Osteocyte (in vitro differentiated cells): ENCODE measurements at regions not wholly inside any gene's neighbourhood (a gene's known extent, or its start where the extent isn't known, plus 50 kb on each side); places are given as distances from the start of the nearest gene placed in this dataset.

Source experiments
- DNase-seq: peaks from one replicate; pipeline ENCODE4 v3.0.0; 2021; ENCODE audit warnings: mixed read lengths; ENCODE audit not compliant: unreplicated experiment; ENCODE audit errors: extremely low spot score
- H3K27ac Mint-ChIP-seq: one replicate; pipeline ENCODE4 v1.8.0; 2021; ENCODE audit warnings: mild to moderate bottlenecking, mixed read lengths; ENCODE audit not compliant: unreplicated experiment
- H3K27me3 Mint-ChIP-seq: one replicate; pipeline ENCODE4 v1.8.0; 2021; ENCODE audit warnings: mixed read lengths; ENCODE audit not compliant: unreplicated experiment
- H3K36me3 Mint-ChIP-seq: one replicate; pipeline ENCODE4 v1.8.0; 2021; ENCODE audit warnings: mixed read lengths; ENCODE audit not compliant: unreplicated experiment
- H3K4me1 Mint-ChIP-seq: one replicate; pipeline ENCODE4 v1.8.0; 2021; ENCODE audit warnings: mixed read lengths; ENCODE audit not compliant: unreplicated experiment
- H3K4me3 Mint-ChIP-seq: one replicate; pipeline ENCODE4 v1.8.0; 2021; ENCODE audit warnings: mild to moderate bottlenecking, moderate library complexity, mixed read lengths; ENCODE audit not compliant: unreplicated experiment
- H3K9me3 Mint-ChIP-seq: one replicate; pipeline ENCODE4 v1.8.0; 2021; ENCODE audit warnings: mixed read lengths; ENCODE audit not compliant: unreplicated experiment
- TF ChIP-seq, protein P1 (sequence below): fragments of 200-600 bp; sonication (generic); IDR thresholded peaks from 2 replicates; pipeline ENCODE4 v1.5.0; 2021; ENCODE audit warnings: antibody characterized with exemption, mild to moderate bottlenecking, moderate library complexity

DNA sequence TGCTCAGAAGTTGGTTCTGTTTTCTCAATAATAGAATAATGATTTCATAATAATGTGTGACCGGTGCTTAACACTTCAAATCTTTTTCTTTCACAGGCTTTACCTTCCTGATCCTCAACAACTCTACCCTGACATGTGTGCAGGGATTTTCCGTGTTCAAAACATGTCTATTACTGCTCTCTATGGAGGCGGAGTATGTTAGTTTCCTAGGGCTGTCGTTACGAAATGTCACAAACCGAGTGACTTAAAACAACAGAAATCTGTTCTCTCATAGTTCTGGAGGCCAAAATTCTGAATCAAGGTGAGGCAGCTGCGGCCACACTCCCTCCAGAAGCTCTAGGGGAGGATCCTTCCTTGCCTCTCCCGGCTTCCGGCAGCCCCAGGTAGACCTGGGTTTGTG is 186.2 kb upstream of the VASH1 start:
- TF ChIP-seq, protein P1, sequence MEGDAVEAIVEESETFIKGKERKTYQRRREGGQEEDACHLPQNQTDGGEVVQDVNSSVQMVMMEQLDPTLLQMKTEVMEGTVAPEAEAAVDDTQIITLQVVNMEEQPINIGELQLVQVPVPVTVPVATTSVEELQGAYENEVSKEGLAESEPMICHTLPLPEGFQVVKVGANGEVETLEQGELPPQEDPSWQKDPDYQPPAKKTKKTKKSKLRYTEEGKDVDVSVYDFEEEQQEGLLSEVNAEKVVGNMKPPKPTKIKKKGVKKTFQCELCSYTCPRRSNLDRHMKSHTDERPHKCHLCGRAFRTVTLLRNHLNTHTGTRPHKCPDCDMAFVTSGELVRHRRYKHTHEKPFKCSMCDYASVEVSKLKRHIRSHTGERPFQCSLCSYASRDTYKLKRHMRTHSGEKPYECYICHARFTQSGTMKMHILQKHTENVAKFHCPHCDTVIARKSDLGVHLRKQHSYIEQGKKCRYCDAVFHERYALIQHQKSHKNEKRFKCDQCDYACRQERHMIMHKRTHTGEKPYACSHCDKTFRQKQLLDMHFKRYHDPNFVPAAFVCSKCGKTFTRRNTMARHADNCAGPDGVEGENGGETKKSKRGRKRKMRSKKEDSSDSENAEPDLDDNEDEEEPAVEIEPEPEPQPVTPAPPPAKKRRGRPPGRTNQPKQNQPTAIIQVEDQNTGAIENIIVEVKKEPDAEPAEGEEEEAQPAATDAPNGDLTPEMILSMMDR, result no peak
- peaks cover 5% of the 10 kb centered on the region for H3K9me3 Mint-ChIP-seq
- no peaks in the 10 kb centered on the region for H3K27me3 Mint-ChIP-seq
- no peak for DNase-seq
- H3K4me1 Mint-ChIP-seq, result no peaks in the 10 kb centered on the region
- H3K27ac Mint-ChIP-seq, result no peak overlapping the region
- no peak overlapping the region for H3K4me3 Mint-ChIP-seq
- no peaks in the 10 kb centered on the region for H3K36me3 Mint-ChIP-seq

DNA sequence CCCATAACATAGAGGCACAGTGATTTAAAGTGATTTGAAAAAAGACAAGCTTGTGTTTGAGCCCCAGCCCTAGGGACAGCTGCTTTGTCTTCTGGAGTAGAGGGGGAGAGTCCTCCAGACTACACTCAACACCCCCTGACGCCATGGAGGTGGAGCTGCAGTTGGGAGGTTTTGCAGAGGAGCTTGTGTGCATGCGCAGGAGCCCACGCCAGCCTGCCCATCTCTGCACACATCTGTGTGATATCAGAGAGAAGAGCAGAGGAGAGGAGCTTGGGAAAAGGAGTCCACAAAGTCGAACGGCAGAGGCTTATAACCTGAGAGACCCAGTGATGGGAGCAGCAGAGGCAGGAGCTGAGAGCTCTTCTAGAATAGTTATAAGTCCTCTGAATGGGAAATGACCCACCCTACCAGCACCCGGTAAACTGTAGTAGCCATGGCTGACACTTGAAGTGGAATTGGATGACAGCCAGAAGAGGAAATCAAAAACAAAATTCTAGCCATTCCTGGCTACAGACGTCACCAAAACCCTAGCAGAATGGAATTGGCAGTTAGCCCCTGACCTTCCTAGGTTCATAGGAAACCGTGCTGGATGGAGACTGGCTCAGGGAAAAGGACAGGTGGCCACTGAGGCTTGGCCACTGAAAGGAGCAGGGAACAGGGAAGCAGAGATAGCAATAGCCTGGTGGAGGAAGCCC is 185.1 kb upstream of the VASH1 start:
- peaks cover 5% of the 10 kb centered on the region for H3K9me3 Mint-ChIP-seq
- no peak for DNase-seq
- H3K4me3 Mint-ChIP-seq, result no peak overlapping the region
- H3K27me3 Mint-ChIP-seq, result no peaks in the 10 kb centered on the region
- no peaks in the 10 kb centered on the region for H3K4me1 Mint-ChIP-seq
- H3K27ac Mint-ChIP-seq, result no peak overlapping the region
- H3K36me3 Mint-ChIP-seq, result no peaks in the 10 kb centered on the region
- TF ChIP-seq, protein P1, result no peak

DNA sequence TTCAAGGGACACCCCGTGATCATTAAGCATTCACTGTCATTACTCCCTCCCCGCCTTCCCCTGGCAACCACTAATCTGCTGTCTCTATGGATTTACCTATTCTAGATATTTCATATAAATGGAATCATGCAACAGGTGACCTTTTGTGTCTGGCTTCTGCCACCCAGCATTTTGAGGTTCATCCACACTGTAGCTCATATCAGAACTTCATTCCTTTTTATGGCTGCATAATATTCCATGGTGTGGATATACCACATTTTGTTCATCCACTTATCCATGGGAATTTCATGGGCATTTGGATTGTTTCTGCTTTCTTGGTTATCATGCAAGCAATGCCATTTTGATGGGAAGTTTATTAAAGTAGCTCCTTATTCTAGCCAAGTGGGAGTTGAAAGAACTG is 184.2 kb upstream of the VASH1 start:
- Mint-ChIP-seq H3K4me1 (no peaks in the 10 kb centered on the region), H3K27me3 (no peaks in the 10 kb centered on the region), H3K4me3 (no peak overlapping the region), H3K9me3 (peaks cover 5% of the 10 kb centered on the region), H3K36me3 (no peaks in the 10 kb centered on the region), H3K27ac (no peak overlapping the region)
- TF ChIP-seq, protein P1, result no peak
- DNase-seq, result no peak

DNA sequence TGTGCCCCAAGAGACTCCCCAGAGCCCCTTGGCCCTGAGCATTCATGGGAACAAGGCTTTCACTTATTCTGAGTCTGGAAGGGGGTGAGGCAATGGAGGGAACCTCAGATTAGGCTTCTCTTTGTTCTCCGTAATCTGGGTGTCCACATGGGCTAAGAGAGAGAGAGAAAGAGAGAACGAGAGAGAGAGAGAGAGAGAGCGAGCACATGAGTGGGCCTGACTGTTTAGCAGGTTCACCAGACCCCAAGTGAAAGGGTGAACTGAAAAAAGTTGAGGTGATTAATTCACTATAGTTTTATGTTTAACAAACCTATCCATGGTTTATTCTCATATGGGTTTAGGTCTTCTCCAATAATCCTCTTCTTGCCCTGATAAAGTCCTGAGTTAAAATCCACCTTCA is 183.4 kb upstream of the VASH1 start:
- H3K4me3 Mint-ChIP-seq, result no peak overlapping the region

DNA sequence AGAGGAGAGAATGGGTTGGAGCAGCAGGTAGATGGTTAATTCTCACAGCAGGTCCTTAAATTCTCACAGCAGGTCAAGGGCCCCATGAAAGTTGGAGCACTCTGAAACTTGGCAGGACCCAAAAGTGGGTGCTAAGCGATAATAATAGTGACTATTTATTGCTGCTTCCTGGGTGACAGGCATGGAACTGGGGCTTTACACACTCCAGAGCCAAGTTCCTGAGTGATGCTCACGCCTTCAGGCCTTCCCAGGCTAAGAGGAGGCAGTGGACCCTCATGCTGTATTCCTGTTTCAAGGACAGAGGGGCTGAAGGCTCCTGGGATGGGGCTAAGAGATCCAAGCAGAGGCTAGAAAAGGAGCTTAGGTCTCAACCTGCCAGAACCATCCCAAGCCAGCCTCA is 180.9 kb upstream of the VASH1 start:
- Mint-ChIP-seq H3K27ac (no peak overlapping the region), H3K36me3 (no peaks in the 10 kb centered on the region), H3K4me3 (no peak overlapping the region), H3K4me1 (no peaks in the 10 kb centered on the region), H3K27me3 (no peaks in the 10 kb centered on the region), H3K9me3 (peaks cover 5% of the 10 kb centered on the region)
- TF ChIP-seq, protein P1, result no peak
- DNase-seq, result no peak

More for the DNA sequence above, 183.4 kb upstream of the VASH1 start:
- H3K36me3 Mint-ChIP-seq, result no peaks in the 10 kb centered on the region
- no peaks in the 10 kb centered on the region for H3K4me1 Mint-ChIP-seq
- H3K27me3 Mint-ChIP-seq, result no peaks in the 10 kb centered on the region
- H3K27ac Mint-ChIP-seq, result no peak overlapping the region
- peaks cover 5% of the 10 kb centered on the region for H3K9me3 Mint-ChIP-seq
- TF ChIP-seq, protein P1, result no peak
- DNase-seq, result no peak
